D721Med (cell line): ENCODE measurements at regions not wholly inside any gene's neighbourhood (a gene's known extent, or its start where the extent isn't known, plus 50 kb on each side); places are given as distances from the start of the nearest gene placed in this dataset.

Experiments used
- DNase-seq: peaks from one replicate; pipeline ENCODE4 v3.0.0; 2011; ENCODE audit warnings: low spot score; ENCODE audit not compliant: insufficient read length
- FAIRE-seq: peaks from 2 replicates; lab custom pipeline; 2011; peaks lifted over from hg19 to GRCh38; lab: Jason Lieb, UNC
- TF ChIP-seq, protein P1 (sequence below): IDR thresholded peaks from 2 replicates; pipeline ENCODE4 v1.5.1; 2012; ENCODE audit warnings: mild to moderate bottlenecking, control low read depth; ENCODE audit not compliant: insufficient read depth; ENCODE audit errors: missing control alignments

DNA sequence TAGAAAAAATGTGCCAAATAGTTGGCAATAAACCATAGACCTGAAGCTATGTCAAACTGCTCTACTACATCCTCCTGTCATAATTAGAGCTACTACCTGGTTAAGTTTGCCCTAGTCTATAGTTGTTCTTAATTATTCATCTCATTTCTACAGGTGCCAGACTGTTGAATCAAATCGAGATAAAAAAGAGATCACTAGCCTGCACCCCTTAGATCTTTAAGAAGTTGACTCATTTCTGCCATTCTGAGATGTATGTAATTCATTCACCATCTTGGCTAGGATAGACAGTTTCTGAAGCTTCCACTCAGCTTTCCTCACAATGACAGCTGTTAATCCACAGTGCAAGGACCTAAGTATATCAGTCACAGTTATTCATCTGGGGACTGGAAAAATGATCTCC is 452.1 kb upstream of the BOD1L1 start:
- TF ChIP-seq, protein P1, sequence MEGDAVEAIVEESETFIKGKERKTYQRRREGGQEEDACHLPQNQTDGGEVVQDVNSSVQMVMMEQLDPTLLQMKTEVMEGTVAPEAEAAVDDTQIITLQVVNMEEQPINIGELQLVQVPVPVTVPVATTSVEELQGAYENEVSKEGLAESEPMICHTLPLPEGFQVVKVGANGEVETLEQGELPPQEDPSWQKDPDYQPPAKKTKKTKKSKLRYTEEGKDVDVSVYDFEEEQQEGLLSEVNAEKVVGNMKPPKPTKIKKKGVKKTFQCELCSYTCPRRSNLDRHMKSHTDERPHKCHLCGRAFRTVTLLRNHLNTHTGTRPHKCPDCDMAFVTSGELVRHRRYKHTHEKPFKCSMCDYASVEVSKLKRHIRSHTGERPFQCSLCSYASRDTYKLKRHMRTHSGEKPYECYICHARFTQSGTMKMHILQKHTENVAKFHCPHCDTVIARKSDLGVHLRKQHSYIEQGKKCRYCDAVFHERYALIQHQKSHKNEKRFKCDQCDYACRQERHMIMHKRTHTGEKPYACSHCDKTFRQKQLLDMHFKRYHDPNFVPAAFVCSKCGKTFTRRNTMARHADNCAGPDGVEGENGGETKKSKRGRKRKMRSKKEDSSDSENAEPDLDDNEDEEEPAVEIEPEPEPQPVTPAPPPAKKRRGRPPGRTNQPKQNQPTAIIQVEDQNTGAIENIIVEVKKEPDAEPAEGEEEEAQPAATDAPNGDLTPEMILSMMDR, result no peak
- DNase-seq, result no peak
- FAIRE-seq, result no peak

DNA sequence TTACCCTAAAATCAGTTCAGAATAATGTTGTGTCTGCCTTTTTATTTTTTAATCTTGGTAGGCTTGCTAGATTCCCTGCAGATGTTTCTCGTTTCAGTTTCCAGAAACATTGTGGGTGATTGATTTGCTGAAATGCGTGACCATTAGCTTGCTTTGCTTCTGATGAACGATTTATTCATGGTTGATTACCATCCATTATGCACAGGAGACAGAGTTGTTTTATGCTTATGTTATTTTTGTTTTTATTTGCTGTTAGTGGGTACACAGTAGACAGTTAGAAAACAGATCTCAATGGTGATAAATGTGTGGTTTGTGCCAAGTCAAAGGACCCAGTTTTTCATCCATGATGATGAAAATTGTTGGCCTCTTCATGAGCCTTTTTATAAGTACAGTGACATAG is 455.6 kb upstream of the BOD1L1 start:
- DNase-seq (no peak), FAIRE-seq (no peak)

DNA sequence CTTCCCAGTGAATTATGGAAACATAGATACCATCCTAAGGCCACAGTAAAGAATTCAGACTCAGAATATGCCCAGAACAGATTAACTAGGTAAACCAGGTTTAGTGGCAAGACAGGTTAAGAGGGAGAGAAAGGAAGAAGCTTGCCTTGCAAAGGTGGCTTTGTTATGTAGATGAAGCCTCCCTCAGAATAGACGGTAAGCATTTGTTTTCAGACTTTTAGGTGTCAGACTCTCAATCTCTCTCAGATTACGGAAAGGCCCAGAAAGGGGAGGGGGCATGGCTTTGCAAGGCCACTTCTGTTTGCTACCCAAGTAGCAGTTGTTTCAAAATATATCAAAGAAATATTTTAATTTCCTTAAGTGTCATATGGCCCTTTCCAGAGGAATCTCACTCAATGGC is 457.1 kb upstream of the BOD1L1 start:
- FAIRE-seq (no peak), DNase-seq (no peak)
- TF ChIP-seq, protein P1, result no peak

More for the DNA sequence above, 455.6 kb upstream of the BOD1L1 start:
- TF ChIP-seq, protein P1, result no peak

DNA sequence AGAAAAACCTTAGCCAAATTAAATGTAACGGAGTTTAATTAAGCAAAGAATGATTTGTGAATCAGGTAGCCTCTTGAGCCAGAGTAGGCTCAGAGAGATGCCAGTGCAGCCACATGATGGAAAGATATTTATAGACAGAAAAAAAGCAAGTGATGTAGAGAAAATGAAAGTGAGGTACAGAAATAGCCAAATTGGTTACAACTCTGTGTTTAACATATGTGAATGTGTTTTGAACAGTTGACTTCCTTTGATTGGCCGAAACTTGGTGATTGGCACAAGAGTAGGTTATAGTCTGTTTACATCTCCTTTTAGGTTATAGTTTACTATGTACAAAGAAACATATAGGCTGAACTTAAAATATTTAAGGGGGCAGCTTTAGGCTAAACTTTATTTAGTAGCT is 459.9 kb upstream of the BOD1L1 start:
- DNase-seq, result no peak

DNA sequence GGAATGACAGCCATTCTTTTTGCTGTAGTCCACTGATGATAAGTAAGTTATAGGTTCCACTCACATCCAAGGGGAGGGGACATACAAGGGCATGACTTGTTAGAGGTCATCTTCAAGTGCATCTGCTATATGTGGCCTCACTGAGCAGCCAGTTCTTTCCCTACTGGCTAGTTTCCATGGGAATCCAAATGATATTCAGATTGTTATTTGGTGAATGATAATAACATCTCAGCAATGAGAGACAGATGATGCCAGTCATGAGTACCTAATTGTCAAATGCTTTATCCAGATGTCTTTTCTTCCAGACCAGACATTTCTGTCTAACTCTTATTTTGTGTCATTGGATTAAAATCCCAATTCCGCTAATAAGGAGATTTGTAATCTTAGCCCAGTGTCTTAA is 460.4 kb upstream of the BOD1L1 start:
- DNase-seq (no peak), FAIRE-seq (no peak)
- TF ChIP-seq, protein P1, result no peak

More for the DNA sequence above, 459.9 kb upstream of the BOD1L1 start:
- no peak for FAIRE-seq
- TF ChIP-seq, protein P1, result no peak

DNA sequence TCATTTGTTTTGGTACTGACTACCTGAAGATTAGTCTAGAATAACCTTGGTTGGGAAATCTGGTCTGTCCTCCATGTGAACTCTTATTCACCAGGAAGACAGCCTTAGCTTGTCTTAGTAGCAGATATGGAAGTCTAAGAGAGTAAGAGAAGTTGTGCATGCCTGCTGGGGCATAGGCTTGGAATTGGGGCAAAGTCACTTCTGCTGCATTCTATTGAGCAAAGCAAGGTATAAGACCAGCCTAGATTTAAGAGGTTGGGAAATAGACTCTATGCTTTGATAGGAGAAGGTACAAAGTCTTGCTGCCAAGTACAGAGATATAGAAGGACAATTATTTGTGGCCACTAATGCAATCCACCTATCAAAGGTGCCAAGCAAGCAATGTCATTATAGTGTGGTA is 464.0 kb upstream of the BOD1L1 start:
- no peak for FAIRE-seq
- no peak for DNase-seq
- TF ChIP-seq, protein P1, result no peak

DNA sequence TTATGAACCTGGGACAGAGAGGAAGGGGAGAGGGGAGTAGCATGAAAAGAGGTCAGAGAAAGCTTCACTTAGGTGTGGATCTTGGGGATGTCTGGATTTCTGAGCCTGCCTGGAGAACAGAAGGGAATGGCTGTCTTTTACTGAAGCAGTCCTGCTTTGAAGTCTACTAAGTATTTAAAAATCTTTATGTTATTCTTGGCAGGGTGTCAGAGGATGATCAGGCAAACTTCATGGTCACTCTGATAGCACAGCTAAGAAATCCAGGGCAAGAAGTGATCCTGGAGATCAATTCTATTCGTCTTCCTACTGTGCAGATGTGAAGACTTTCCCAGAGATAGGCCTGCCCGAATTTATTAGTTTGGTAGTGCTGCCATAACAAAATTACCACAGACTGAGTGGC is 464.4 kb upstream of the BOD1L1 start:
- DNase-seq (no peak), FAIRE-seq (no peak)
- TF ChIP-seq, protein P1, result no peak
